Upper lobe of left lung (tissue), 6 donors: ENCODE measurements at regions not wholly inside any gene's neighbourhood (a gene's known extent, or its start where the extent isn't known, plus 50 kb on each side); places are given as distances from the start of the nearest gene placed in this dataset.
"Not testable (repeated sequence)": the region's sequence is repeated elsewhere in the genome, so short reads cannot be mapped to it uniquely, and the experiment has no call there.

Experiments
- ATAC-seq, 2 donors: fragments of 200-7000 bp; cut with Tn5 transposase; one replicate each; pipeline ENCODE4 v1.9.1; 2022; ENCODE audit warnings: mild to moderate bottlenecking in 2 of 2, moderate library complexity in 2 of 2; ENCODE audit not compliant: low FRiP score in 2 of 2
- DNase-seq, 2 donors: peaks; one replicate each; pipeline ENCODE4 v3.0.0-alpha.2; 2019 to 2020
- H3K27ac ChIP-seq, 4 donors: fragments of 200-600 bp; sonication (generic); one replicate each; pipeline ENCODE4 v1.5.1; 2016 to 2019
- H3K27me3 ChIP-seq, 4 donors: fragments of 200-600 bp; sonication (generic); one replicate each; pipeline ENCODE4 v1.5.1; 2017 to 2019
- H3K36me3 ChIP-seq, 4 donors: fragments of 200-600 bp; sonication (generic); one replicate each; pipeline ENCODE4 v1.5.1; 2016 to 2019
- H3K4me1 ChIP-seq, 4 donors: fragments of 200-600 bp; sonication (generic); one replicate each; pipeline ENCODE4 v1.5.1; 2018 to 2019
- H3K4me3 ChIP-seq, 4 donors: fragments of 200-600 bp; sonication (generic); one replicate each; pipeline ENCODE4 v1.5.1; 2017 to 2019; ENCODE audit warnings: mild to moderate bottlenecking in 2 of 4, moderate library complexity in 1 of 4
- H3K9me3 ChIP-seq, 4 donors: fragments of 200-600 bp; sonication (generic); one replicate each; pipeline ENCODE4 v1.5.1; 2018 to 2019
- WGBS, 2 donors: methylation state at CpG; one replicate each; pipeline ENCODE4 v1.1.5; 2017 to 2018; 5-methylcytosine and 5-hydroxymethylcytosine counted together
- small RNA-seq, 4 donors: library from RNA; depleted of rRNA; stranded (forward); fragments of <200 nt; gene quantifications; one replicate each; pipeline ENCODE3, GENCODE V24; 2016
- donor health status: DM: no; HTN: no; CAD: no; lungs with moderate emphysema.
- donor health status: DM: no; HTN: yes; CAD: no; lungs with severe emphysema.

- H3K27me3 ChIP-seq, H3K9me3 ChIP-seq, H3K4me3 ChIP-seq, ATAC-seq, H3K36me3 ChIP-seq, H3K27ac ChIP-seq, DNase-seq, H3K4me1 ChIP-seq: not testable (repeated sequence)
- 50 to 69% methylated on average over 3 of the region's 3 CpGs for WGBS, 2 donors
Measured at GRCh38 chr7:150193866-150194265, 129.3 kb upstream of the LRRC61 start.

Small RNA genes lying in the stretch of these regions (small RNA-seq; reads per million reads assigned to genes)
- 0 reads per million in 4 donors for gene AC092666.2
